Ishikawa (cell line): ENCODE measurements at regions not wholly inside any gene's neighbourhood (a gene's known extent, or its start where the extent isn't known, plus 50 kb on each side); places are given as distances from the start of the nearest gene placed in this dataset.

Experiments used
- CEBPB ChIP-seq: IDR thresholded peaks from 2 replicates; pipeline ENCODE4 v1.6.1; 2012
- CREB1 ChIP-seq: IDR thresholded peaks from 2 replicates; pipeline ENCODE4 v1.6.1; 2012; ENCODE audit warnings: low read depth
- EGR1 ChIP-seq: IDR thresholded peaks from 2 replicates; pipeline ENCODE4 v1.6.1; 2012
- EP300 ChIP-seq: IDR thresholded peaks from 2 replicates; pipeline ENCODE4 v1.6.1; 2012; ENCODE audit warnings: borderline replicate concordance
- FOXM1 ChIP-seq: IDR thresholded peaks from 2 replicates; pipeline ENCODE4 v1.6.1; 2012; ENCODE audit warnings: low read depth, borderline replicate concordance
- NFIC ChIP-seq: IDR thresholded peaks from 2 replicates; pipeline ENCODE4 v1.6.1; 2012
- RAD21 ChIP-seq: IDR thresholded peaks from 2 replicates; pipeline ENCODE4 v1.6.1; 2012; ENCODE audit warnings: low read depth
- REST ChIP-seq: IDR thresholded peaks from 2 replicates; pipeline ENCODE4 v1.6.1; 2012; ENCODE audit warnings: low read depth, mild to moderate bottlenecking
- TAF1 ChIP-seq: IDR thresholded peaks from 2 replicates; pipeline ENCODE4 v1.6.1; 2012; ENCODE audit warnings: low read depth, mild to moderate bottlenecking
- TCF12 ChIP-seq: IDR thresholded peaks from 2 replicates; pipeline ENCODE4 v1.6.1; 2012; ENCODE audit warnings: low read depth
- TEAD4 ChIP-seq: IDR thresholded peaks from 2 replicates; pipeline ENCODE4 v1.6.1; 2012
- YY1 ChIP-seq: IDR thresholded peaks from 2 replicates; pipeline ENCODE4 v1.6.1; 2012; ENCODE audit warnings: low read depth
- ZBTB7A ChIP-seq: IDR thresholded peaks from 2 replicates; pipeline ENCODE4 v1.6.1; 2012; ENCODE audit warnings: low read depth
- TF ChIP-seq, protein P1 (sequence below): IDR thresholded peaks from 2 replicates; pipeline ENCODE4 v1.6.1; 2012
- TF ChIP-seq, protein P2 (sequence below): IDR thresholded peaks from 2 replicates; pipeline ENCODE4 v1.6.1; 2012

DNA sequence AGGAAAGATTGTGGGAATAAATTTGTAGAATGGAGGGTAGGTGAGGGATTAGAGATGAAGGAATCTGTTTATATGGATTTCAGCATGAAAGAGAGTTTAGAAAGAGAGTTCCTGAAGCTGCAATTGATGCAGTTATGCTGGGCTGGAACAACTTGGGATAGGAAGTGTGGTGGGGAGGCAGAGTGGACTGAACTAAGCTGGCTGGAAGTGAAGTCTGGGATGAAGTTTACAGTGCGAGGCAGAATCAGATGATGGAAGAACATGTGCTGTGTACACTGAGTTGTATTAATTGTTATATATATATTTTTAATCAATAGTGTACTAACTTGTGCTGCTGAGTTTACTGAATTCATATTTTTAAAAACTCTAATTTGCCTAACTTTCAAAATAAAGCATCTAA lies 461.9 kb downstream of the SPRY1 start:
- TF ChIP-seq FOXM1 (no peak), YY1 (no peak), RAD21 (no peak), TCF12 (no peak)

DNA sequence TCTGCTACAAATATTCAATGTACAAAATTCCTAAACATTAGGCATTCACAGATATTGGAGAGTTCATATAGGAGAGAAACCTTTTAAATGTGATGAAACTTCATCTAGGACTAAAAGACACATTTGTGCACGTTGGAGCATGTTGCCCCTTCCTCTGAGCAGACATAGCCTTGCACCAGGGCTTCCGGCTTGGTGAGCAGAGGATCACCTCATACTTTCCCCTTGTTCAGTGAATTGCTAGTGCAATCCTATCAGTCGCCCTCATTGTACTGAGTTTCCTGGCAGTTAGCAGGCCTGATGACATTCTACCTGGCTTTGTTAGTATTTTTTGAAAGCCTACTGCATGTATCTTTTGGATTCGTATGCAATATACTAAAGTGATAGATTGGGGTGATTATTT lies 466.2 kb downstream of the SPRY1 start:
- TF ChIP-seq EGR1: no peak
- TF ChIP-seq CEBPB: no peak
- TF ChIP-seq TCF12: no peak
- TF ChIP-seq CREB1: no peak
- TF ChIP-seq, protein P1, sequence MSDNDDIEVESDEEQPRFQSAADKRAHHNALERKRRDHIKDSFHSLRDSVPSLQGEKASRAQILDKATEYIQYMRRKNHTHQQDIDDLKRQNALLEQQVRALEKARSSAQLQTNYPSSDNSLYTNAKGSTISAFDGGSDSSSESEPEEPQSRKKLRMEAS: no peak
- TF ChIP-seq TEAD4: no peak
- TF ChIP-seq, protein P2, sequence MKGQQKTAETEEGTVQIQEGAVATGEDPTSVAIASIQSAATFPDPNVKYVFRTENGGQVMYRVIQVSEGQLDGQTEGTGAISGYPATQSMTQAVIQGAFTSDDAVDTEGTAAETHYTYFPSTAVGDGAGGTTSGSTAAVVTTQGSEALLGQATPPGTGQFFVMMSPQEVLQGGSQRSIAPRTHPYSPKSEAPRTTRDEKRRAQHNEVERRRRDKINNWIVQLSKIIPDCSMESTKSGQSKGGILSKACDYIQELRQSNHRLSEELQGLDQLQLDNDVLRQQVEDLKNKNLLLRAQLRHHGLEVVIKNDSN: no peak
- TF ChIP-seq REST: no peak
- TF ChIP-seq EP300: no peak
- TF ChIP-seq TAF1: no peak
- TF ChIP-seq YY1: no peak
- TF ChIP-seq NFIC: no peak
- no peak for TF ChIP-seq FOXM1
- no peak for TF ChIP-seq ZBTB7A
- TF ChIP-seq RAD21: no peak

DNA sequence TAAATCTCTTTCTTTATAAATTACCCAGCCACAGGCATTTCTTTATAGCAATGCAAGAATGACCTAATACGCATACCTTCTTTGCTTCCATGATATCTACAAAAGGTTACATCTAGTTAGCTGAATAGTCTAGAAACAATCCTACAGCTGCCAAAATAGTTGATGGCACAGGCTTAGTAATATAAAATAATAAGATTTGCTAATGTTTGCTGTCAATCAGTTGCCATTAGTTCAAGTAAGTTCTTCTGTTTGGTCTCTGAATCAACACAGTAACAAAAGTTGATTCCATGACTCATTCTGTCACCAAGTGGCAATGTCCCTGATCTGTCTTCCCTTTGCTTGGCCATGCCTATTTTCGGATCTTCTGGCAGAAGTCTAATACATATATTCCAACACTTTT lies 470.2 kb downstream of the SPRY1 start:
- TF ChIP-seq REST (no peak), TCF12 (no peak), TAF1 (no peak), CREB1 (no peak), EP300 (no peak), RAD21 (no peak), YY1 (no peak), CEBPB (no peak), FOXM1 (no peak), ZBTB7A (no peak), TEAD4 (no peak), NFIC (no peak), EGR1 (no peak)
- TF ChIP-seq, protein P2: no peak
- TF ChIP-seq, protein P1: no peak

DNA sequence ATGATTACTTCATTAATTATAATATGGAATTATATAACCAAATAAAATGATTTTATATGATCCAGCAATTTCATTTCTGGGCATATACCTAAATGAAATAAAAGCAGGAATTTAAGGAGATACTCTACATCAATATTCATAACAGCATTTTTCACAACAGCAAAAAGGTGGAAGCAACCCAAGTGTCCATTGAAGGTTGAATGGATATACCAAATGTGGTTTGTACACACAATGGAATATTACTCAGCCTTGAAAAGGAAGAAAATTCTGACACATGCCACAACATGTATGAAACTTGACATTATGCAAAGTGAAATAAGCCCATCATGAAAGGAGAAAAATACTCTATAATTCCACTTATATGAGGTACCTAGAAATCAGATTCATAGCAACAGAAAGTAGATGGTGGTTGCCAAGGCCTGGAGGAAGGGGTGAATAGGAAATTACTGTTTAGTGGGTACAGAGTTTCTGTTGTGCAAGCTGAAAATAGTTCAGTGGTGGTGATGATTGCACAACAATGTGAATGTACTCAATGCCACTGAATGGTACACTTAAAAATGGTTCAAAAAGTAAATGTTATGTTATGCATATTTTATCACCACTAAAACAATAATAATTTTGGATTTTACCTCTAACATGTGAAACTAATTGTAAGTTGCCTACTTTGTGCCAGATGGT lies 471.5 kb downstream of the SPRY1 start:
- TF ChIP-seq NFIC (no peak), RAD21 (no peak), REST (no peak), YY1 (no peak), ZBTB7A (no peak), TCF12 (no peak), TEAD4 (no peak), CEBPB (no peak)
- TF ChIP-seq, protein P1: no peak
